ENCODE measurements at regions not wholly inside any gene's neighbourhood (a gene's known extent, or its start where the extent isn't known, plus 50 kb on each side); places are given as distances from the start of the nearest gene placed in this dataset.

DNA sequence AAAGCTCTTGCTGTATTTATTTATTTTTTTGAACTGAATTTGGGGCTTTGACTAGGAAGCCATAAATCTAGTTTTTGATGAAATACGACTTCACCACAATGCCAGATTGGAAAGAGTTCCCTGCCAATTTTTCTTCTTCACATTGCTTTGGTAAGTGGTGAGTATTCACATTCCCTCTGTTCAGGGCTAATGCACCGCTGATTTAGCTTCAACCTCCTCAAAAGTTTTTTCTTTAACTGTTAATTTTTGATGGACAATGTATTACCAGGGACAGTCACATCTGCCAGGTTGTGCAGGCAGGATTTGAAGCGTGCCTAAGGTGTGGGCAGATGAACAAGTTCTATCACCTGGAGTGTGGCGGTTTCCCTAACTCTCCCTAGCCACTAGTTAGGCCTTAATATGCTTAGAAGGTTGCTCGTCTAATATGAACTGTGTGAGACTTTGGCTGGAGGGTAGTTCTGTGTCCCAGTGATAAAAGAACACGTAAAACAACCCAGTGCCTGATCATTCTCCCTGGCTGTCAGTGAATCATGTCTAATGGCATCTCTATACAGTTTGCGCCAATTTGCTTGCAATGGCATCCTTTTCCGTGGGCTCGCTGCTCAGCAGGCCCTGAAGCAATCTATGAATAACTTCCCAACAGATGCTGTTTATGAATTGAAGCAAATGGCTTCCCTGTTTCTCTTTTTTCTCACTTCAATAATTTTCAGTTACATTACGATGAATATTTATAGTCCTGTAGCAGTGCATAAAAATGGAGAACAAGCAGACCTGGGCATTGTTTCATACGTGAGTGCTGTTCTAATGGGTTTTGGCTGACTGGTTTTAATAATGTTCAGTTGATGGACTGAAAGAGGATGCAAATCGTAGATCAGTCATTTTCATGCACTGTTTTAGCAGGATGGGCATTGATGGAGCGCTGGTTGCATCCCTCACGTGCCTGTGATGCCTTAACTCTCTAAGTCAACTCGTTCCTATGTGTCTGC, 243.2 kb upstream of the SUCLG2 start:
- Histone ChIP-seq H3K9me3 (ENCODE audit: control insufficient read depth, low read length) (no peaks in the 10 kb centered on the region), H3K4me1 (ENCODE audit: control insufficient read depth, insufficient read depth, low read length) (no peaks in the 10 kb centered on the region), H3K27me3 (ENCODE audit: control insufficient read depth, insufficient read depth, low read length, poor library complexity, severe bottlenecking) (no peaks in the 10 kb centered on the region), H3K27ac (ENCODE audit: low read depth, low read length) (no peak overlapping the region), H3K4me3 (ENCODE audit: low read length) (no peak overlapping the region), H3K36me3 (ENCODE audit: control insufficient read depth, insufficient read depth, low read length) (no peaks in the 10 kb centered on the region), H3K9ac (ENCODE audit: extremely low read depth, low read length, poor library complexity, severe bottlenecking) (no peak overlapping the region)
- Mint-ChIP-seq H3K27me3 (ENCODE audit: insufficient read depth) (no peaks in the 10 kb centered on the region), H3K4me3 (no peak overlapping the region), H3K9me3 (no peaks in the 10 kb centered on the region), H3K4me1 (no peaks in the 10 kb centered on the region), H3K36me3 (ENCODE audit: low read depth) (no peaks in the 10 kb centered on the region), H3K27ac (no peak overlapping the region)
- WGBS, 2 experiments (ENCODE audit: insufficient coverage in 1 of 2, insufficient read length in 1 of 2): 92 to 97% methylated on average over 9 to 15 of the region's 15 CpGs
- TF ChIP-seq, protein P1, sequence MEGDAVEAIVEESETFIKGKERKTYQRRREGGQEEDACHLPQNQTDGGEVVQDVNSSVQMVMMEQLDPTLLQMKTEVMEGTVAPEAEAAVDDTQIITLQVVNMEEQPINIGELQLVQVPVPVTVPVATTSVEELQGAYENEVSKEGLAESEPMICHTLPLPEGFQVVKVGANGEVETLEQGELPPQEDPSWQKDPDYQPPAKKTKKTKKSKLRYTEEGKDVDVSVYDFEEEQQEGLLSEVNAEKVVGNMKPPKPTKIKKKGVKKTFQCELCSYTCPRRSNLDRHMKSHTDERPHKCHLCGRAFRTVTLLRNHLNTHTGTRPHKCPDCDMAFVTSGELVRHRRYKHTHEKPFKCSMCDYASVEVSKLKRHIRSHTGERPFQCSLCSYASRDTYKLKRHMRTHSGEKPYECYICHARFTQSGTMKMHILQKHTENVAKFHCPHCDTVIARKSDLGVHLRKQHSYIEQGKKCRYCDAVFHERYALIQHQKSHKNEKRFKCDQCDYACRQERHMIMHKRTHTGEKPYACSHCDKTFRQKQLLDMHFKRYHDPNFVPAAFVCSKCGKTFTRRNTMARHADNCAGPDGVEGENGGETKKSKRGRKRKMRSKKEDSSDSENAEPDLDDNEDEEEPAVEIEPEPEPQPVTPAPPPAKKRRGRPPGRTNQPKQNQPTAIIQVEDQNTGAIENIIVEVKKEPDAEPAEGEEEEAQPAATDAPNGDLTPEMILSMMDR (conservative IDR thresholded peaks at IDR 0.05): no peak
- no peak for DNase-seq

GRCh38 chr3:67896130-67896529, 241.7 kb upstream of the SUCLG2 start:
- 100% methylated on average over 1 of the region's 1 CpG; no CpG with 5 or more reads in 1 of the 2 experiments for WGBS, 2 experiments (ENCODE audit: insufficient coverage in 1 of 2, insufficient read length in 1 of 2)
- no peak overlapping the region for H3K4me3 ChIP-seq (ENCODE audit: low read length)
- Mint-ChIP-seq H3K4me1 (no peaks in the 10 kb centered on the region), H3K9me3 (no peaks in the 10 kb centered on the region), H3K36me3 (ENCODE audit: low read depth) (no peaks in the 10 kb centered on the region), H3K4me3 (no peak overlapping the region), H3K27me3 (ENCODE audit: insufficient read depth) (no peaks in the 10 kb centered on the region), H3K27ac (no peak overlapping the region)
- H3K36me3 ChIP-seq (ENCODE audit: control insufficient read depth, insufficient read depth, low read length): no peaks in the 10 kb centered on the region
- no peak overlapping the region for H3K27ac ChIP-seq (ENCODE audit: low read depth, low read length)
- no peak overlapping the region for H3K9ac ChIP-seq (ENCODE audit: extremely low read depth, low read length, poor library complexity, severe bottlenecking)
- H3K4me1 ChIP-seq (ENCODE audit: control insufficient read depth, insufficient read depth, low read length): no peaks in the 10 kb centered on the region
- no peaks in the 10 kb centered on the region for H3K27me3 ChIP-seq (ENCODE audit: control insufficient read depth, insufficient read depth, low read length, poor library complexity, severe bottlenecking)
- no peak for DNase-seq
- TF ChIP-seq, protein P1 (conservative IDR thresholded peaks at IDR 0.05): no peak
- no peaks in the 10 kb centered on the region for H3K9me3 ChIP-seq (ENCODE audit: control insufficient read depth, low read length)

GRCh38 chr3:67894510-67894909, 240.1 kb upstream of the SUCLG2 start:
- TF ChIP-seq, protein P1 (conservative IDR thresholded peaks at IDR 0.05): no peak
- Mint-ChIP-seq H3K4me1 (no peaks in the 10 kb centered on the region), H3K27ac (no peak overlapping the region), H3K9me3 (no peaks in the 10 kb centered on the region), H3K36me3 (ENCODE audit: low read depth) (no peaks in the 10 kb centered on the region), H3K4me3 (no peak overlapping the region), H3K27me3 (ENCODE audit: insufficient read depth) (no peaks in the 10 kb centered on the region)
- Histone ChIP-seq H3K27ac (ENCODE audit: low read depth, low read length) (no peak overlapping the region), H3K27me3 (ENCODE audit: control insufficient read depth, insufficient read depth, low read length, poor library complexity, severe bottlenecking) (no peaks in the 10 kb centered on the region), H3K9ac (ENCODE audit: extremely low read depth, low read length, poor library complexity, severe bottlenecking) (no peak overlapping the region), H3K9me3 (ENCODE audit: control insufficient read depth, low read length) (no peaks in the 10 kb centered on the region), H3K36me3 (ENCODE audit: control insufficient read depth, insufficient read depth, low read length) (no peaks in the 10 kb centered on the region), H3K4me3 (ENCODE audit: low read length) (no peak overlapping the region), H3K4me1 (ENCODE audit: control insufficient read depth, insufficient read depth, low read length) (no peaks in the 10 kb centered on the region)
- 93 to 100% methylated on average over 2 to 4 of the region's 4 CpGs for WGBS, 2 experiments (ENCODE audit: insufficient coverage in 1 of 2, insufficient read length in 1 of 2)
- DNase-seq: no peak

Measured in endodermal cell (in vitro differentiated cells).